Stimulated activated CD4-positive, alpha-beta T cell treated with anti-CD3 and anti-CD28 coated beads, Interleukin-15, amount 100 ng/mL, for 24 hours (primary cell): ENCODE measurements at regions not wholly inside any gene's neighbourhood (a gene's known extent, or its start where the extent isn't known, plus 50 kb on each side); places are given as distances from the start of the nearest gene placed in this dataset.

Experiments used
- DNase-seq: peaks from one replicate; pipeline ENCODE4 v3.0.0-alpha.2; 2020

DNA sequence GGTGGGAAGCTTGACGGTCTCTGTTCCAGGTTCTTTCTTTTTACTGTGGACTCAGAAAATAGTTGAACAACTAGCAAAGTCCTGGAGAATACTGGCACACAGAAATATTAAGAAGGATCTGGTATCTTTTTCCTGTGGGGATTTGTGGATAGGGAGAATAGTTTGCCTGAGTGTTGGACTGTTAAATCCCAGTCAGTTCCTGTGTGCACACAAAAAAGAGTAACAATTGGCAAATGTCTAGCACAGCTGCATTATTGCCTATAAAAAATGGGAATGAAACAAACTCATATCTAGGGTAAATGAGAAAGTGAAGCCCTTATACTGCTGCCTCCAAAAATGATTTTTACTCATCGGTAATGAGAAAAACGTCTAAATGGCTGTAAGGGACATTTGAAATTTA is 828.2 kb downstream of the JRKL start:
- no peak for DNase-seq

DNA sequence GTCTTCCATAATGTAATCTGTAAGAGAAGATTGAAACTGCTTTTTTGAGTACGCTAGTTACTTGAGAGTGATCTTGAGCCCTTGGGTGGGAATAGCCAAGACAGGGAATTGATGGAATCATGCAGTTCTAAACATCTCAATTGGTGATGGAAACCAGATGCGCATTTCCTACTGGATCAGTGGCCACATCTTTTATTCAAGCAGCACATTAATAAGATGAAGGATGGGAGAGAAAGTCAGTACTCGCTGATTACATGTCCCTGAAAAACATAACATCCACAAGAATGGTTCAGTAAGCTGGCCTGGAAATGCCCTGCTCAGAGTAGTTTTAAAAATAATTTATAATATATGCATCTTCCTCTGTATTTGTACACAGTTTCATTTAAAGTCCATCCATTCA is 833.8 kb downstream of the JRKL start:
- DNase-seq = no peak

GRCh38 chr11:97224396-97224795 is 834.6 kb downstream of the JRKL start:
- DNase-seq = no peak

DNA sequence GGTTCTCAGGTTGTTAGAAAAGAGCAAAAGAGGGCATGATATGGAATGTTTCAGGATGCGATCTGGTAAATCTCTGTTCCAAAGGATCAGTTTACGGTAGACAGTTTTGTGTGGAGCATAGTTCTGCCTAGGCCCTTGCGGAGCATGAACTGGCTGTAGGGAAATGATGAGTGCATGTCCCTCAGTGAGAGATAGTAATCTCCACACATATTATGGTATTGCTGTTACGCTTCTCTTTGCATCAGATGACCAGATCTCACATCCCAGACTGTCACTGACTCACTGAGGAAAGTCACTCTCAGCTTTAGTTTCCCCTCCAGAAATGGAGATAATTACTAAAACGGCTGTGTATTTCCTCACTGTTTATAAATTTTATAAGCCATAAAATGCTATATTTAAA is 836.0 kb downstream of the JRKL start:
- DNase-seq = no peak

- no peak for DNase-seq
These were observed 840.1 kb downstream of the JRKL start for GRCh38 chr11:97229936-97230335.

GRCh38 chr11:97231231-97231630 is 841.4 kb downstream of the JRKL start:
- no peak for DNase-seq

DNA sequence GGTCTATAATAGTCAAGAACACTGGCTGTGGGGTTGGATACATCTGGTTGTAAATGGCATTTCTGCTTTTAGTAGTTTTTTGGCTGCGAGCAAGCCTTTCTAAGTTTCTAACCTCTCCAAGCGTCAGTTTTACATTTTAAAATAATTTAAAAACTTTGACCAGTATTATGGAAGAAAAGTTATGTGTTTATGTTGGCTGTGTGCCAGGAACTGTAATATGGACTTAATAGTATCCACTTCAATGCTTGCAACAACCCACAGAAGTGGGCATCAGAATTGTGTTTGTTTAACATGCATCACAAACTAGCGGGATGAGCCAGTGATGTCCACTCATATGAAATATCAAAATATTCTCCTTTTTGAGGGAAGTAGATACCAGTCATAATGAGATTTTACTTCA is 844.2 kb downstream of the JRKL start:
- no peak for DNase-seq

DNA sequence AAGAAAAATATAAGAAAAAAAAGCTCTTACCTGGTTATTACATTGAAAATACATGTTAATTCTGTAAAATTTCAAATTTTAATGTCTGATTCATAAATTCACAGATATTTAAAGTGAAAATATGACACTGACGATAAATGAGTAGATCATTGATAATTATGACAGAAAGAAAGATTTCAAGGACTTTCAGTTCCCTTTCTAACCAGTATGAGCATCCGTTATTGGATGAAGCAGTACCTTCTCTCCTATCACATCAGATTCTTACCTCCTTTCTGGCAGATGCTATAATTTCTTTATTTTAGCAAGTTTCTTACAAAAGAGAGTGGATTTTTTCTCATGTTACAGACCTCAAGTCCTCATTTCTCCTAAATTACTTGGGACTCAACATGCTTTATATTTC is 847.3 kb downstream of the JRKL start:
- DNase-seq = no peak

DNA sequence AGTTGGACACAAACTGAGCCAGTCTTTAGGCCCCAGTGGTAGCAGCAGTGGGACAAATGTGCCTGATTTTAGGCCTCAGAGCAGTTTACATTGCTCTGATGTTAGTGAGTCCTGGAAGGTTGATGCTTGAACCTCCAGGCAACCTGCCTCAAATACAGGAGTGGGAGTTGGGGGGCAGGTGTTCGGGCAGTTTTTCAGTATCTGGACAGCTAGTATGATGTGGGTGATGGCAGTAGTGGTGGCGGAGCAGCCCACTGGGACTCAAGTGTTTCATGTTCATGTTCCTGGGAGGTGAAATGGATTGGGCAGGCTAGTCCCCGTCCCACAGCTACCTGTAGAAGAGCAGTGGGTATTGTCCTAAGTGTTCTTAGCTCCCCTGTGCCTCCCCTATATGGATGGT is 857.8 kb downstream of the JRKL start:
- no peak for DNase-seq

DNA sequence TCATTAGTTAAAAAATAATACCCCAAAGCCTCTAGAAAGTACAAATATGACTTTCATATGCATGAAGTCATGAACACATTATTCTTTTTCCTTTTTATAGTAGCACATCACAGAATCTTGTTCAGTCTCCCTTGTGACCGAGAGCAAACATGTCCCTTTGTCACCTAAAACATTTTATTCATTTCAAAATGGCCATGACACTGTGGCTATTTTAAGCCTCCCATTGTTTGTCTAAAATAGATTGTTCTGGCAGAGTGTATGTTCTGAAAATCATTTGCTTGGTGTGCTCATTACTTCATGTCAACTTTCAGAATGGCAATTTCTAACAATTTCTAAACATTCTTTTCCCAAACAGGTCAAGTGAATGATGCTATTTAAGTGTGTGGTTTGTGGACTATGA is 865.0 kb downstream of the JRKL start:
- no peak for DNase-seq

DNA sequence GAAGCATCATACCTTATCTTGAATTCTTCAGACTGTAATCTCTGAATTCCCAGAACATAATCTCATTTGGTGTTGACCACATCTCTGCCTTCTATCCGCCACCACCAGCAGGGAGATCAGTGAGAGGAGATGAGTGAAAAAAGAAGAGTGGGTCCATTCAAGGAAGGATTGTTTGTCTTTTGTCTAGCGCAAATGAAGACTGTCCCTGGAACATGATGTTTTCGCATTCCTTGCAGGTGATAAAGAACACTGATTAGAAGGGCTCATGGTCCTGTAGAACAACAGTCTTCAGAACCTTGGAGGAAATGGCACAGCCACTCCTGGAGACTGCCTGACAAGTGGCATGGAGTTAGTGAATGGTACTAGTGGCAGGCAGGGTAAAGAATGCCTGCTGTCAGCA is 869.6 kb downstream of the JRKL start:
- no peak for DNase-seq

- DNase-seq = no peak
These were observed 870.1 kb downstream of the JRKL start for GRCh38 chr11:97259884-97260283.

DNA sequence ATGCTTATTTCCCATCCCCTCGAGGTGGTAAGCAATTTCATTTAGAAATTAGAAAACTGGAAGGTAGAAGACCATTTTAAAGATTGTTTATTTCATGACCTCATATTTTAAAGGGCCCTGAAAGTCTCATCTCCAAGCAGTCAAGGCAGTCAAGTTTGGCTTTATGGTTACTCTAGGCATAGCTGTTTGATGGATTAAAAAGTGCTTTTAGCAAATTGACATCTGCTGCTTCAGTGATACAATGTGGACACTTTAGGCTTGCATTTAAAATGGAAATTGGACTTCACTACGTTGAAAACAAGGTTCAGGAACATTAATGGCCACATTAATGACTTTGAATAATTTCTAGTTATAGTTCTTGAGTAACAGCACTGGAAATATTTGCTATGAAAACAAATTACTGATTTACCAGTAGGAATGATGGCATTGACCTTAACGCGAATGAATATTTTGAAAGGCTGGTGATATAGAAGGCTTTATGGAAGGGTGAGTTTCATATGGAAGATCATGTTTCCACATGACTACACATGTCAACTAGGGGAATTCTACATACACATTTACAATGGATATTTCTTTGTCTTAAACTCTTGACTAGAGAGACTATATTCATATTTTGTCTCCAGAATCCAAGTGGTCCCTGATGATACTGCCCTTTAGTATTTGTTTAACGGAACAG is 873.5 kb downstream of the JRKL start:
- no peak for DNase-seq

- no peak for DNase-seq
These were observed 879.7 kb downstream of the JRKL start for GRCh38 chr11:97269527-97269926.

- DNase-seq = no peak
These were observed 889.5 kb downstream of the JRKL start for GRCh38 chr11:97279341-97279740.

DNA sequence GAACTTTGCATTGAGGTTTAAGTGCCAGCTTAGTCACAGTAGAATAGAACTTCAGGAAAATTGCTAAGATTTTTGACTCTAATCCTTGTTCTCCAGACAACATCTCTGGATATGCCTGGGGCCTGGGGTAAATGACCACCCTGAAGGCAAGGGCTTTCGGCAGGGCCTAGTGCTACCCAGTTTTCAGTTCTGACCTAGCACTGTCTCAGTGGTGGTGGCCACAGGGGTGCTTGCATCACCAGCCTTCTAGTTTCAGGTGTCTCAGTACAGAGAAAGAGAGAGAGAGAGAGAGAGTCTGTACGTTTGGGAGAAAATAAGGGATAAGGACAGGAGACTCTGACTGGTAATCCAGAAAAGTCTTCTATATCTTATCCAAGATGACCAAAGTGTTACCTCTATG is 890.5 kb downstream of the JRKL start:
- no peak for DNase-seq

DNA sequence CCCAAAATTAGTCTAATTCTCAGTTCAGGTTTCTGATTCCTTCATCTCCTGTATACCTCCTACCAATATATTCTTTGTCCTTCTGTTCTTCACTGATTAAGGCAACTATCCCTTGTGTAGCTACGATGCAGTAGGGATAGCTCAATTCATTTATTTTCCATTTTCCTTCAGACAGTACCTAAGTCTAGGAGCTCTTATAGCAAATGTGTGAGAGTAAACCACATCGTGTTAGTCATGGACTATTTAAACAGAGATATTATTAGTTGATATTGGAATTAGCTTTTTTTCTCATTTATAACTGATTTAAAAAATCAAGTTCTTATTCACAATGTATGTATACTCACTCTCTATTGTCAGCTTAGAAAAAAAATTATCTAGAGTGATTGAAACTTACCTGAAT is 900.0 kb downstream of the JRKL start:
- DNase-seq = no peak

DNA sequence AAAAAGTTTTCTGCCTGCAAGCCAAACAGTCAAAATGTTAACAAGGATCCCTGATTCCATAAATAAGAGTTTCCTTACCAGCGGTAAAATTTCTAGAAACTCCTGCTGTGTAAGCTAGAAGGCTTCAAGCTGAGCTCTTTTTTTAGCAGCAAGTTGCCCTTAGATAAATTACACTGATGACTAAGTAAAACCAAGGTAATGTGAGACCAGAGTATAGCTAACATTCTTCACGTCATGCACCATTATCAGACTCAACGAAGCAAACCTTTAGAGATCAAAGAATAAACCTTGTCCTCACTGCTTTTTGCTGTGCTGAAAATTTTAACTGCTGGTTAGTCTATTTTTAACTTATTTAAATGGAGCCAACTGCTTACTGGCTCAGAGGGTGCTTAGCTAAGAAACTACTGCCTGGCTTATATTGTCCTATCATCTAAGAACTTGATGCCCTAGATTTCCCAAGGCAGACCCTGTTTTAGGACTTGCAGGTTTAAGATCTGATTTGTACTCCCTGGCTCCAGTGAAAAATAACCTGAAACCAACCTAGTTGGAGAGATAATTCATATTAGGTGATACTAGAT is 900.7 kb downstream of the JRKL start:
- DNase-seq = no peak

DNA sequence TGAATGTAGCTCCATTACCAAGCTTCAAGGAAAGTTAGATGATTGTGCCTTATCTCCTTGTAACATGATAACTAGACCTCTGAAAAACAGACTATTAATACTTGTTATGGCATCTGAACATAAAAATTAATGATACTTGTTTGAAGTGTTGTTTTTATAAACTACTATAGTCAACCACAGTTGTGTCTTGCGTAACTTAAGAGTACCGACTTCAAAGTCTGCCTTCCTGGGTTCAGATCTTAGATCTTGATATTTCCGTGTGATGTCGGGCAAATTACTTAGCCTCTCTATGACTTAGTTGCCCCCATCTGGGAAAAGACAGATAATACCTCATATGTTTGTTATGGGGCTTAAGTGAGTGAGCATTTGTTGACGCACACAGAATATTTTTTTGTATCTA is 906.5 kb downstream of the JRKL start:
- DNase-seq = no peak

DNA sequence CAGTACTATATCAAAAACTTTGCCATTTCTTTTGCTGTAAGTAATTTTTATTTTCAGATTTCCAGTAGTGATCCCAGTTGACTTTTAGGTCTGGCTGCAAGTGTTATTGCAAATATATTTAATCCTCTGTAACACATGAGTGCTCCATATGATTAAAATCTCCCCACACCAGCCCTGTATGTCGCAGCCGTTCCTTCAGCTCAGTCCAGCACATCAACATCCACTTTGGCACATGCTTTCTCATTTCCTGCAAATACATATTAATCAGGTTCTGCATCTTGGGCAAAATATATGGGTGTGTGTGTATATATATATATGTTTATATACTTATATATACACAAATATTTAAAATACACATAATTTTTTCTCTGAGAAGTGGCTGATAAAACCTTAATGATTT is 919.5 kb downstream of the JRKL start:
- no peak for DNase-seq

DNA sequence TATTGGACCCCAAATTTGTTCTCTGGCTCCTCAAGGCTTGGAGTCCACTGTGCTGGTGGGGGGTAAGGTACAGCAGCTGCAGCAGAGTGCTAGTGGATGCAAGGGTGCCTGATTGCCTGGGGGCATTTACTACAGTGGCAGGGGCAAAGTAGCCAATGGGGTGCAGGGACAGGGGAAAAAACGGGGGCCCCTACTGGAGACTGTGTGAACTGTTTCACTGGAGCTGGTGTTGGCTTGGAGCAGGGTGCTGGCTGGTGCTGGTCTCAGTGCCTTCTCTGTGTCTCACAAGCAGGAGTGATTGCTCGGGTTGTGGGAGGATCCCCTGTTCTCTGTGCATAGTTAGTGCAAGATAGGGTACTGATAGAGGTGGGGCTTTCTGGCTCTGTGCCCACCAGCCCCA is 935.9 kb downstream of the JRKL start:
- no peak for DNase-seq

- DNase-seq = no peak
These were observed 942.5 kb downstream of the JRKL start for GRCh38 chr11:97332271-97332670.

GRCh38 chr11:97336064-97336463 is 946.3 kb downstream of the JRKL start:
- no peak for DNase-seq

GRCh38 chr11:97345032-97345431 is 955.2 kb downstream of the JRKL start:
- no peak for DNase-seq

DNA sequence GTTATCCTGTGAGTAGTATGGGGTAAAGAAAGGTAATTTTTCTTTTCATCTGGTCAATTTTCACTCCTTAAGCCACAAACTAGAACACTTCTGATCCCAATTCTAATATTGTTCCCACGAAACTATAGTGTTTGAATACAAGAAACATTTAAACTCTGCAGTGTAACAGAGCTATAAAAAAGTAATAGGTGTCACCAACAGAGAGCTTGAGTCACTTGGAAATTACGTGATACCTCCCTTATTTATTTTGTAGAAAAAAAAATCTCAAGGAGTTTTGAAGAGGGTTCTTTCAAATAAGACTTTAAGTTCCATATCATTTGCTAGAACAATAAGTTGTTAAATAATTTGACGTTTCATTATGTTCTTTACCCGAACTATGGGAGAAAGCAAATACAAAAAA is 959.4 kb downstream of the JRKL start:
- DNase-seq = no peak
